Activated T-cell treated with anti-CD3 and anti-CD28 coated beads, Interleukin-2, amount 50 U/mL, for 48 hours (primary cell): ENCODE measurements at regions not wholly inside any gene's neighbourhood (a gene's known extent, or its start where the extent isn't known, plus 50 kb on each side); places are given as distances from the start of the nearest gene placed in this dataset.
"Not testable (repeated sequence)": the region's sequence is repeated elsewhere in the genome, so short reads cannot be mapped to it uniquely, and the experiment has no call there.

ENCODE experiments used
- DNase-seq, 2 experiments: peaks; one replicate each; pipeline ENCODE4 v3.0.0-alpha.2; 2020

DNA sequence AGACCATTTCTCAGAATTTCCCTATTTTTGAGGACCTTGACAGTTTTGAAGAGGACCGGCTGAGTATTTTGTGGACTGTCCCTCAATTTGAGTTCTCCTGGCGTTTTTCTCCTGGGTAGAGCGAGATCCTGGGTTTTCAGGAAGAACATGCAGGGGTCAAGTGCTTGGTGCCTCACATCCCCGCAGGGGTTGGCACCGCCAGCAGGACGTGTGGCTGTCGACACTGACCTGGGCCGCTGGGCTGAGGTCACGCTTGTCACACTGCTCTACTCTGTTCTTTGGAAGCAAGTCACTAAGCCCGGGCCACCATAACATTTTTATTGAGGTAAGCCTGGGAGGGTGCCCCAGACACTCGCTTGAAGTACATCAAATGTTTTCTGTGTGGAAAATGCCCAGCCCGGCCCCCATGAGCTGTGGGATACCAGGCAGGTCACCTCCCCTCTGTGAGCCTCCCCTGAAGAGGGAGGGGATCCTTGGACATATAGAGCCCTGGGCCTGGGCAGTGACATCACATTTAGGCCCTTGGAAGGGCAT, 112.0 kb downstream of the NPIPB11 start:
- DNase-seq = not testable (repeated sequence)

DNA sequence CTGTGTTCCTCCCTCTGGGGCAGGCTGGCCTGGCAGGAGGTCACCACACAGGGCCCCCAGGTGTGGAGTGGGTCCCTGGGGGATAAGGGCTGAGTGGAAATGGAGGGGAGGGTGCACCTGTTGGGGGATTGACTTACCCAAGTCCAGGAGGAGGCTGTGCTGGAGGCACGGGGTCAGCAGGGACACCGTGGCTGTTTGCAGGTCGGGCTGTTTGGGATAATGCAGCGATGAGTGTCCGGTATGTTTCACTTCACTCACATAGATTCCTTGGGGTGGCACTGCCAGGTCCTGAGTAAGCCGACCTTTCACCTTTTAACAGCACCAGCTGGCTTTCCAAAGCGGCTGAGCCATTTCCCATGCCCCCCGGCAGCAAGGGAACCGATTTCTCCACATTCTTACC, 113.0 kb downstream of the NPIPB11 start:
- DNase-seq = not testable (repeated sequence)

DNA sequence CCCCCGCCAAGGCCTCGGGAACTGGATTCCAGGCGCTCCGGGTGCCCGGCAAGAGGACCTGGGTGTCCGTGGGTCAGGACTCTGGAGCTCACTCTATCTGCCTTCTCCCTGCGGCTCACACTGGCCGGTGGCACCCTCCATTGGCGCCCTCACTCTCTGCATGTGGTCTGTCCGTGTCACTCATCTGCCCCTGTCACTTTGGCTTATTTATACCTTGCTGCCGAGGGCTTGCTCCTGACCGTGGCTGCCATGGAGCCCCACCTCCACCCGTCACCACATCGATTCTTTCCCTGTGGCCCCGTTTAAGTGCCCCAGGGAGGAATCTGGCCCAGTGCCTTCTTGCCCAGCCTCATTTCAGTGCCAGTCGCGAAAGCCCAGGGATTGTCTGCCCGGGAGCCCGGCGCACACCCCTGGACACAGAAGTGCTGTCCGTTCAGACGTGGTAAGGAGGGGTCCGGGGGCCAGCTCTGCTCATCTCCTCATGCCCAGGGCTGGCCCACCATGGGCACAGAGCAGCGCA, 113.5 kb downstream of the NPIPB11 start:
- DNase-seq = not testable (repeated sequence)

DNA sequence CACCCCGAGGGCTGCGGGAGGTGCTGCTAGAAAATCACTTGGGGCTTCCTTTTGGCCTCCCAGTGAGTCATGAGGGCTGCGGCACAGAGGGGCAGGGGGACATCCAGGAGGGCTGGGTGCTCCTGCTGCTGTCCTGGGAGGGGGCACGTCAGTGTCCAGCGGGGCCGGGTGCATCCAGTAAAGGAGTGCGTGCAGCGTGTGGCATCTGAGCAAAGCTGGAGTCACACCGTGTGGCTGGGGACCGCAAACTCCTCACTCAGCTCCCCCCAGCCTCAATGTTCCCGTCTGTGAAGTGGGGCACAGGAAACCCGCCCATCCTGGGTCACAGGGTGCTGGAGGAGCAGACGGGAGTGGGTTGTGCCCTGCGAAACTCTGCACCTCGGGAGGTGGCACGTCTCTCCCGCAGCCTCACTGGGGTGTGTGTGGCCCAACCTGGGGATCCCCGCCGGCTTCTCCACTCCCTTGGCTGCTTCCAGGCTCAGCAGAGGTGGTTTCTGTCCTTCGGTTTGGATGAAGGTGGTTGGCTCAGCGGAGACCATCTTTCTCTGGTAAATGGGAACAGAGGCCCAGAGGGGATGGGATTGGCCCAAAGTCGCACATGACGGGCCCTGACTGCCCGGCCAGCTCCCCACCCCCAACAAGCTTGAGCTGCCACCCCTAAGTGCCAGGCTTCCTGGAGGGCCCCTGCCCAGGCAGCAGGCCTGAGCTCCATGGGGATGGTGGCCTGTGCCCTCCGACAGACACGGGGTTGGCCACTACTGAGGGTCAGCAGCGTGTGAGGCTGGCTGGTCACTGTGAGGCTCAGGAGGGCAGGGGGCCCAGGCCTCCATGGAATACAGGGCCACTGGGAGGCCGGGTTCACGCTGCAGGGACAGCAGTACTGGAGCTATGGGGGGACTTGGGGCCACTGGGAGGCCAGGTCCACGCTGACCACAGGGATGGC, 114.9 kb downstream of the NPIPB11 start:
- not testable (repeated sequence) for DNase-seq

DNA sequence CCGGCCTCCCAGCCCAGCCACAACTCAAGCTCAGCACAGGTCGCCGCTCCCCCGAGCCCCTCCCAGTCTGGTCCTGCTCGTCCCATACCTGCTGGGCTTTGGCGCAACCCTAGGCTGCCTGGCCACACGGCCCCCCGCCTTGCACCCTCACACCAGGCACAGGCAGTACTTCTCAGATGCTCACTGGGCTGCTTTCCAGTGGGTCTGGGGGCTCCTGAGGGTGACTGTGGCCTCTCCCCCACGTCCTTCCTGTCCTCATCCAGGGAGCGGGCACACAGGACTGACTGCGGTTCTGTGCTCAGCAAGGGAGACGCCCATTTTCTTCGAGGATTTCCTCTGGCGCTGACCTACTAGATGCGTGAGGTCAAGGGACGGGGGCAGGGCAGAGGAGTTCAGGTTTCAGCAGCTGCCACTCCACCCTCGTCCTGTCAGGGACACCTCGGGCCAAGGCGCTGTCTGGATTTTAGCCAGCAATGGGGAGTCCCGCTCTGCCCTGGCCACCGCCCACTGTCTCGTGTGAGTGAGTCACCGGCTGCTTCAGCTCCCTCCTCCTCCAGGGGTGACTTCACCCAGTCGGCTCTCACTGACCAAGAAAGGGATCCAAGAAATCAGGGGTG, 115.8 kb downstream of the NPIPB11 start:
- DNase-seq = peak; percentile 77 to 83

DNA sequence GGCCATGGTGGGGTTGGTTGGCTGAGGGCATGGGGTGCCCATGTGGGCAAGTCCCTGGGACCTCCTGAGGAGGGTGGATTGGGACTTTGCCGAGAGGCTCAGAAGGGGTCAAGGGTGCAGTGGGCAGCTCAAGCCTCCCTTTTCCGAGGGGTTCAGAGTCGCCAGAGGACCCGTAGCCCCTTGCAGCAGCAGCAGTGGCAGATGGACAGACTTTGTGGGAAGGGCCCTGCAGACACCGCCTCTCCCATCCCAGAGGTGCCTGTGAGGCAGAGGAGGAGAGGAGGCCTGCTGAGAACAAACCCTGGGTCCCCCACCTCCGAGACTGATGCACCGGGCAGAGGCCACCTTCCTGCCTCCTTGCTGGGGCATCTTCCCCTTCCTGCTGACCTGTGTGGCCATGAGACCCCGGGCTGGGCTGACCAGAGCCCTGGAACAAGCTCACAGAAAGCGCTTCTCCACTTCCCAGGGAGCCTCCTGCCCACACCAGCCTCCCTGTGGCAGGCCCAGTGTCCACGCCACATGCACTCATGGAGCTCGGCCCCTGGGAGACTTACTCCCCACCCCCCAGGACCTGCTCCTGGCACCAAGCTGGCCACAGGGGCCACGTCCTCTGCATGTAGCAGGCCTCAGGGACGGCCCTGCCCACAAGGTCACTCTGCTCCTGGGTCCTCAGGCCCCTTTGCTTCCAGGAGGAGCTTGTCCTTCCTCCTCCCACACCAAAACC, 116.8 kb downstream of the NPIPB11 start:
- DNase-seq = not testable (repeated sequence)

DNA sequence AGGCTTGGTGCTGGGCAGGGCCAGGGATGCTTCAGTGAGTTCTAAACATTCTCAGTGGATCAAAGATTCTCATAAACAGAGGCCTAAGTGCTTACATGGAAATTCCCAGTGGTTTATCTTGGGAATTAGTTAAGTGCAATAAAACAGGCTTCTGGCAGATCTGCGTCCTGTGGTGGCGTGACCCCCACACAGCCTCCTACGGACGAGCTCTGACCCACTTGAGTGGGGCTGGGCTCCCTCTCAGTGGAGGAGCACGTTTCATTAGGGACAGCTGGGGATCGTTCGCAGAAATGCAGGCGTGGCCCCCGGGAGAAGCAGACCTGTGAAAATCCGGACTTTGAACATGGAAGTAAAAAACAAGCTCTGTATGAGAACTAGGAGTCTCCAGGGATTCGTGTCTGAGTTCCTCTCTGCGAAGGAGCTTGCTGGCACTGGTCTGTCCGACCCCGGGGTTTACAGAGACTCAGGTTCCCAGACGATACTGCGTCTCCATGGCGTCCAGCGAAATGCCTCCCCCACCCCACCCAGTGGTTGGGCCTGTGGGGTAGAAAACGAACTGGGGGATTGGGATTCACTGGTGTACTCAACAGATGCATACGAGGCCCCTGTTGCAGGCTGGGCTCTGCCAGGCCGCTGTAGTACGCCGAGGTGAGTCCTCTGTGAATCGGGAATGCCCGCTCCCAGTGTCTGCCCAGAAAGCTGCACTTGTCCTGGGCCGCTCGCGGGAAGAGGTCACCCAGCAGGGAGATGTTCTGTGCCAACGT, 117.6 kb downstream of the NPIPB11 start:
- DNase-seq = not testable (repeated sequence)

DNA sequence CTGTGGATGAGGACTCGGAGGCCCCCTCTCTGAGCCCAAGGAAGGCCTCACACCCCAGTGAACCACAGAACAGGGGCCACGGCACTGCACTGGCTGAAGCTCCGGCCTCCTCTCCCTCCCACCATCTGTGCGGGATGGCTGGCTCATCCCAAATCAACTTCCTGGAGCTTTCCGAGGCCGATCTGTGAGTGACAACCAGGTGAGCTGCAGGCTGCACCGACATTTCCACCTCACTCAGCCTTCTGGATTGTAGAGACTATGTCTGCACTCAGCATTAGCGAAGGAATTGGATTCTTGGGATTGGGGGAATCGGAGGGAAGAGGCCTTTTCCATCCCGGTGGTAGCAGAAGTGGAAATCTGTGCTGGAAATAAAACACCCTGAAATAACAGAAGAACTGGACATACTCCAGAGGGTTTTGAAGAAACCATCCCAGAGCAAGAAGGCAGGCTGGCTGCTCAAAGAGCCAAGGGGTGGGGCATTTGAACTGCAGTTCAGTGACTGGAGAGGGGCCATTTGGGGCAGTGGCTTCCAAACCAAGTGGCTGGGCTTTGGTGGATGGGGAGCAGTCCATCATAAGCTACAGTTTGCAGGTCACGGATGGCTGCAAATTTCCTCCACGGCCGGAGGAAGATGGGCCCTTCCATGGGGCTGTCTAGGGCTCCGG, 118.5 kb downstream of the NPIPB11 start:
- not testable (repeated sequence) for DNase-seq

DNA sequence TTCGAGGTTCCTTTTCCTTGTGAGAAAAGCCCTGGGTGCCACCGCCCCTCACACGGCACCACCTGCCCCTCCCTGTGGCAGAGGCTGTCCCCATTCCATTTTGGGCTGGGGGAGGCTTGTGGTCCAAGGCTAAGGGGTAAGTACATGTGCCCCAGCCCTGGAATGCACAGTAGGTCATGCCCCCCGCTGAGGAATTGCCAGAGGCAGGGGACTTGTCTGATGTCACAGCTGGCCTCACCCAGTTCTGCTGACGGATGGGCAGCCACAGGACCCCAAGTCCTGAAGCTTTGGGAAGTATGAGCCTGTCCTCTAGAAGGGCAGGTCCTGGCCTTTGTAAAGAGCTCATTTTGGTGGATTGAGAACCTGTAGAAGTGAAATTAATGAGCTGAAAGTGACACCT, 119.3 kb downstream of the NPIPB11 start:
- DNase-seq = not testable (repeated sequence)

DNA sequence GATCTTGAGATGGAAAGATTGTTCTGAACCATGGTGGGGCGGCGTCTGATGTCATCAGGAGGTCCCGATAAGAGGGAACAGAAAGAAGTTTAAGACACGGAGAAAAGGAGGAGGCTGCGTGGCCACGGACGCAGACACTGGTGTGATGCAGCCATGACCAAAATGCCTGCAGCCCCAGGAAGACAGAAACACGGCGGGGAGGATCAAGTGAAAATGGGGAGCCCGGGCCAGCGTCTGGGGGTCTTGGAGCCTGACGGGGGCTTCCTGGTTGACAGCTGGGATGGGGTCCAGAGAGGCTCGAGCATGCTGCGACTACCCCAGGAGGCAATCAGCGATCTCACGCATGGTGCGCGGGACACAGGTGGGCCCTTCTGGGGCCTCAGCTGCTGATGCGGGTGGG, 119.7 kb downstream of the NPIPB11 start:
- not testable (repeated sequence) for DNase-seq

DNA sequence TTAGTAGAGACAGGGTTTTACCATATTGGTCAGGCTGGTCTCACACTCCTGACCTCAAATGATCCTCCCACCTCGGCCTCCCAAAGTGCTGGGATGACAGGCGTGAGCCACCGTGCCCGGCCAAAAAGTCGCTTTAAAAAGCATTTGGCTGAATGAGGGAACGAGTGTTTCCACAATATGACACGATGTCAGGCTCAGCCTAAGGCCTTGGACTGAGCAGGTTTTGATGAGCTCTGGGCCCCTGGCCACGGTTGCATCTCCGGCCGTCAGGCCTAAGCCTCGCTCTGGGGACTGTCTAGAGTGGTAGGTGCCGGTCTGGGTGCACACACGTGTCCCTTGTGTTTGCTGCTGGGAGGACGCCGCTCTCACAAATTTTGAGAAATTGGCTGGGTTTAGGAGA, 120.3 kb downstream of the NPIPB11 start:
- DNase-seq = not testable (repeated sequence)

DNA sequence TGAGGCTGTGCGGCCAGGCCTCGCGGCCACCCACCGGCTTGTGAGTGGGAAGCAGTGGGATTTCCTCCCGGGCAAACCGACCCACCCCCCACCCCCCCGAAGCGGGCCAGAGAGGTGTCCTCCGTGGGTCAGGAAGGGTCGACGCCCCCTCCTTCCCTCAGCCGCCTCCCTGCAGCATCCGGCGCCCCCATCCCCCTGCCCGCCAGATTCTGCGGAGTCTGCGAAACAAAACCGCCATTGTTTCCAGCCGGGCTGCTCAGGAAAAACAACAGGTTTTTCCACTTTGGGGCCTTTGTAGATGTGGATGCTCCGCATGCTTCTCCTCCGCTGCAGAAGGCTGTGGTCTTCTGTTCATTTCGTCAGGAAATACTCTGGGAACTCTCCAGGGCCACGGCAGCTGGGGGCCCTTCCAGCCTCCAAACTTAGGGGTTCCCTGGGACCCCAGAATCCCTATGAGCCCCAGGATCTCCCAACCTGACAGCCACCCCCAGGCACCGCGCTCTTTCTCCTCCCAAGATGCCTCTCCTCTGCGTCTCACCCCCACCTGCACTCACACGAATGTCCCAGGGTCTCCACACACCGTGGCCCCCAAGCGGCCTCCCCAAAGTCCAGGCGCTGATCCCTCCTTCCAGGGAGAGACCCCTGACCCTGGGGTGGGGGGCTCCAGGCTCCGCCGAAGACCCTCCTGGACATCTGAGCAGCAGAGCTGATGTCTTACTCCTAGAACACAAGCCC, 121.2 kb downstream of the NPIPB11 start:
- DNase-seq = peak in 1 of 2 experiments; percentile 29

DNA sequence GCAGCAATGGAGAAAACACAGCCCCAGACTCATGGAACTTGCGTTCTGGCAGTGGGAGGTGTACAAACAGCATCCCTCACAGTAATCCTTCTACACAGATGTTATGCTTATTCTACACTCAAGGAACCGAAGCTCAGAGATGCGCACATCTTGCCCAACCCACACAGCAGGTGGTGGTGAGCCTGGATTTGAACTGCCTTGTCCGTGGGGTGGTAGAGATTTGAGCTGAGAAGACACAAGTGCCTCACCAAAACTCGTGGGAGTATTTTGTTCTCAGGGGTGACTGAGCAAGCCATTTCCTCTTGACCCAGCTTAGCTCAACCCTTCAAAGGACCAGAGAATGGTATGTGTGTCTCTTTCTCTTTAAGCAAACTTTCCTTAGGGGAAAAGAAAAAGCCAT, 121.8 kb downstream of the NPIPB11 start:
- peak in 1 of 2 experiments; percentile 35 for DNase-seq

DNA sequence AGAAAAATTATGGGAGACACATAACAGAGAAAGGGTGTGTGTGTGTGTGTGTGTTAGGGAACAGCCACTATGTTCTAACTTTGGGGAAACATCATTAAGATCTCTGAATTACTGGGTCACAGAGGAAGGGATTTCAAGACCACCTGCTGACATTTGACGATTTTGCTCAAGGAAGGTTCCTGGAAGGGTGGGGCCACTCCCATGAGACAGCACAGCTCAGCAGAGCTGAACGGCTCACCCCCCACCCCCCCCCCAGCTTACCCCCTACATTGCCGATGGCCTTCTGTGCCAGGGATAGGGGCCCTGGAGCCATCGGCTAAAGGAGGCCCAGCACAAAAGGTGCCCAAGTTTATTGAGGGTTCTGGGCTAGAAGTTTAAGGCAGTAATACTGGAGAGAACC, 122.4 kb downstream of the NPIPB11 start:
- DNase-seq = not testable (repeated sequence)

DNA sequence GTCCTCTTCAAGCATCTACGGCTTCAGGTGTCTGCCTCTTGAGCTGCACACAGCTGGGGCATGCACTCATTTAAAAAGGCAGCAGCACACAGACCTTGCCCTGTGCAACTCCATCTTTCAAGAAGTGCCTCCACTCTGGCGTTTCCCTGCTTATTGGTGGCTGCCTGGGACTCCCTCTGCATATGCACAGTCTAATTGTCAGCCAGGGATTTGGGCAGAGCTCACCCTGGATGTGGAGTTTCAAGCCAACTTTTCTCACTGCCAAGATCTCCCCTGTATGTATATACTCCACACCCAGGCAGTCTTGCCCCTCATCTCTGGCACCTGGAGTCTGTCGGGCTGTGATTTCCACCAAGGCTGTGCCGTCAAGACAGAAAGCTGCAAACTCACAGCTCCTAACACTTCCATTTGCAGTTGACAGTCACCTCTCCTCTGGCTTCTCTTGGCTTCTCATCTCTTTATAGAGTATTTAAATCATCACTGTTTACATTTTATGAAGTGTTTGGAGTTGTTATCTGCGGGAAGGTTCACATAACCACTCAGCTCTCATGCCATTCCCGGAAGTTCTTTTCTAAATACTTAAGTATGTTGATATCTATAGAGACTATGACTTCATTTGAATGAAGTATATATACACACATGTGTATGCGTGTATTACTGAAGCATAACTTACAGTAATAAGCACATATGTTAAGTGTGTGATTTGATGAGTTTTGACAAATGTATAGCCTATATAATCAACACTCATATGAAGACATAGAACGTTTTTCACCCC, 128.2 kb downstream of the NPIPB11 start:
- DNase-seq = not testable (repeated sequence)

DNA sequence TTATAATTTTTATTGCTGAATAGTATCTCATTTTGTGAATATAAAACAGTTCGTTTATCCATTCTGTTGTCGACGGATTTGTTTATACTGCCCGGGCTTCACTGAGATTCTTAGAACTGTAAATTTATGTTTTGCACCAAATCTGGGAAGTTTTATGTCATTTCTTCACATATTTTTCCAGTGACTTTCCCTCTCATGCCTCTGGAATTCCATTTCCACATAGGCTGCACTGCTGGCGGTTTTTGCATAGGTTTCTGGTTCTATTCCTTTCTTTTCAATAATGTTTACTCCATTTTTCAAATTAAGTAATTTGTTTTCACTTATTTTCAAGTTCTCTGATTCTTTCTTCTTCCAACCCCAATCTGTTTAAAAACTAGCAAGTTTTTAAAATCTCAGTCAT, 130.1 kb downstream of the NPIPB11 start:
- not testable (repeated sequence) for DNase-seq

DNA sequence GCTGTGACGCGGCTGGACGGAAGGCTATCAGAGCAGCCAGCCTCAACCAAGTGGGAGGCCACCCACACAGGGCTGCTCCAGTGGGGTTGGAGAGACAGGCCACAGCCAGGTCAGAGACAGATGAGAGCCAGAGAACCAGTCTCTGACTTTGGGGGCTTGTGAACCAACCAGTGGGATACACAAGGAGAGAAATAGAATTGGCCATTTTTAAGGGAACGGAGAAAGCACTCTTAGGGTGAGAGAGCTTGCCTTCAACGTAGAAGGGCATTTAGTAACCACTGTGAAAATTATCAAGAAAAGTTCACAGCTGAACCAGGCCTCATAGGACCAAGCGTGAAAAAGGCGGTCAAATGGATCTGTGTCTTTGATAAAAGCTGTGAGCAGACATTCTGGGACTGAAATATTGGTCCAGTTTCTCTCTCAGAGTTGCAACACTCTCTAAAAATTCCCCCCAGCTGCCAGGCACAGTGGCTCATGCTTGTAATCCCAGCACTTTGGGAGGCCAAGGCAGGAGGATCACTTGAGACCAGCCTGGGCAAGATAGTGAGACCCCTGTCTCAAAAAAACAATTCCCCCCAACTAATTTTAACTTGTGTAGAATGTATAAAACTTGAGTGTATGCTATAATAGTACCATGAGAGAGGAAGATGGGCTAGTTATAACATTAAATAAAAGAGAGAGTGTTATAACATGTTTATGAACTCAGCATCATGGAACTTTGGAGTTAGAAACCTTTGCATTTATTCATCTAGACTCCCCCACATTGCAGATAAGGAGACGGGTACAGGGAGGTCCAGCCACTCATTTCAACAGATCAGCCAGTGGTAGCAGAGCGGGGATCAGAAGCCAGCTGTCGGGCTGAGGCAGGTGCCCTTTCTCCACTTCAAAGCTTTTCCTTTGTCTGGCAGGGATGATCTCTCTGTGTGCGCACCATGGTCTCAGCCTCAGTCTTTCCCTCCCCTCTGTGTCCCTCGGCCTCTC, 132.2 kb downstream of the NPIPB11 start:
- DNase-seq = not testable (repeated sequence)

DNA sequence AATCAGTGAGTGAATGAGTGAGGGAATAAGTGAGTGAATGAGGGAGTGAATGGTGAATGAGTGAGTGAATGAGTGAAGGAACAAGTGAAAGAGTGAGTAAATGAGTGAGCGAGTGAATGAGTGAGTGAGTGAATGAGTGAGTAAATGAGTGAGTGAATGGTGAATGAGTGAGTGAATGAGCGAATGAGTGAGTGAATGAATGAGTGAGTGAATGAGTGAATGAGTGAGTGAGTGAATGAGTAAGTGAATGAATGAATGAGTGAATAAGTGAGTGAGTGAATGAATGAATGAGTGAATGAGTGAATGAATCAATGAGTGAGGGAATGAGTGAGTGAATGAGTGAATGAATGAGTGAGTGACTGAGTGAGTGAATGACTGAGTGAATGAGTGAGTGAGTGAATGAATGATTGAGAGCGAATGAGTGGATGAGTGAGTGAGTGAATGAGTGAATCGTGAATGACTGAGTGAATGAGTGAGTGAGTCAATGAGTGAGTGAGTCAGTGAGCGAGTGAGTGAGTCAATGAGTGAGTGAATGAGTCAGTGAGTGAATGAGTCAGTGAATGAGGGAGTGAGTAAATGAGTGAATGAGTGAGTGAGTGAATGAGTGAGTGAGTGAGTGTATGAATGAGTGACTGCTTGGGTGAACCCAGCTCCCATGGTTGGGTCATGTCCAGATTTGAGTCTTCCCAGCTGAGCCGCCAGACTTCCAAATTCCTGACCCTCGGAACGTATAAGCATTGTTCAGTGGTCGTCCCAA, 133.0 kb downstream of the NPIPB11 start:
- DNase-seq = peak in 1 of 2 experiments; percentile 28
